DND-41 (cell line): ENCODE measurements at regions not wholly inside any gene's neighbourhood (a gene's known extent, or its start where the extent isn't known, plus 50 kb on each side); places are given as distances from the start of the nearest gene placed in this dataset.

Experiments
- ATAC-seq: fragments of 200-7000 bp; cut with Tn5 transposase; 3 replicates; pipeline ENCODE4 v1.9.1; 2021; ENCODE audit warnings: low read depth; ENCODE audit not compliant: insufficient read depth
- DNase-seq: peaks from one replicate; pipeline ENCODE4 v3.0.0-alpha.2; 2020
- H2AFZ ChIP-seq: 2 replicates; pipeline ENCODE4 v1.6.0; 2012; ENCODE audit warnings: low read depth, low read length
- H3K27ac ChIP-seq: 2 replicates; pipeline ENCODE4 v1.5.1; 2012; ENCODE audit warnings: low read length, inconsistent platforms
- H3K27me3 ChIP-seq: fragments of 200-600 bp; sonication (generic); 2 replicates; pipeline ENCODE4 v1.6.0; 2012; ENCODE audit warnings: low read length, mild to moderate bottlenecking, inconsistent platforms; ENCODE audit not compliant: insufficient read depth, poor library complexity
- H3K36me3 ChIP-seq: 2 replicates; pipeline ENCODE4 v1.5.1; 2012; ENCODE audit warnings: low read length, inconsistent platforms; ENCODE audit not compliant: insufficient read depth
- H3K4me1 ChIP-seq: 2 replicates; pipeline ENCODE4 v1.5.1; 2012; ENCODE audit warnings: mild to moderate bottlenecking, low read length; ENCODE audit not compliant: insufficient read depth
- H3K4me2 ChIP-seq: 2 replicates; pipeline ENCODE4 v1.6.0; 2012; ENCODE audit warnings: mild to moderate bottlenecking, moderate library complexity, low read length, inconsistent platforms; ENCODE audit not compliant: insufficient read depth
- H3K4me3 ChIP-seq, 2 experiments: fragments of 200-600 bp in 1 of 2; shearing (Covaris generic) in 1 of 2; 2 replicates each; pipeline ENCODE4 v1.5.1; 2012 to 2016; ENCODE audit warnings: inconsistent platforms in 2 of 2, low read length in 2 of 2, mild to moderate bottlenecking in 2 of 2, low read depth in 1 of 2, moderate library complexity in 1 of 2
- H3K79me2 ChIP-seq: 2 replicates; pipeline ENCODE4 v1.6.0; 2012; ENCODE audit warnings: low read length, inconsistent platforms; ENCODE audit not compliant: insufficient read depth
- H3K9ac ChIP-seq: 2 replicates; pipeline ENCODE4 v1.6.0; 2012; ENCODE audit warnings: low read depth, mild to moderate bottlenecking, inconsistent platforms, low read length, moderate library complexity
- H3K9me3 ChIP-seq: 2 replicates; pipeline ENCODE4 v1.5.1; 2012; ENCODE audit warnings: low read length, moderate library complexity, mild to moderate bottlenecking, inconsistent platforms; ENCODE audit not compliant: insufficient read depth, severe bottlenecking
- H4K20me1 ChIP-seq: 2 replicates; pipeline ENCODE4 v1.6.0; 2012; ENCODE audit warnings: low read length; ENCODE audit not compliant: insufficient read depth
- CTCF ChIP-seq: IDR thresholded peaks from 2 replicates; pipeline ENCODE4 v1.5.1; 2012; ENCODE audit warnings: borderline replicate concordance, low read length, moderate library complexity, mild to moderate bottlenecking; ENCODE audit not compliant: poor library complexity, severe bottlenecking; ENCODE audit errors: extremely low read depth
- EZH2 ChIP-seq: IDR thresholded peaks from 3 replicates; pipeline ENCODE4 v1.6.1; 2012; ENCODE audit warnings: borderline replicate concordance, low read depth, mild to moderate bottlenecking, moderate library complexity, low read length, inconsistent platforms; ENCODE audit not compliant: severe bottlenecking

GRCh38 chrX:16466640-16467432, 183.1 kb upstream of the S100G start:
- Histone ChIP-seq H2AFZ (no peak overlapping the region), H3K9ac (no peak overlapping the region), H3K9me3 (no peaks in the 10 kb centered on the region), H3K27me3 (peaks cover 5% of the 10 kb centered on the region), H3K4me1 (no peaks in the 10 kb centered on the region), H3K4me2 (no peak overlapping the region), H4K20me1 (no peaks in the 10 kb centered on the region), H3K27ac (no peak overlapping the region), H3K4me3 (no peak overlapping the region), H3K36me3 (no peaks in the 10 kb centered on the region), H3K79me2 (no peaks in the 10 kb centered on the region)
- no peak for TF ChIP-seq CTCF
- TF ChIP-seq EZH2: no peak
- DNase-seq (no peak), ATAC-seq (no peak)

GRCh38 chrX:16469870-16470269, 180.1 kb upstream of the S100G start:
- Histone ChIP-seq H3K27ac (no peak overlapping the region), H3K4me1 (no peaks in the 10 kb centered on the region), H3K27me3 (peaks cover 5% of the 10 kb centered on the region), H3K9me3 (no peaks in the 10 kb centered on the region), H4K20me1 (no peaks in the 10 kb centered on the region), H2AFZ (no peak overlapping the region), H3K9ac (no peak overlapping the region), H3K4me2 (no peak overlapping the region), H3K79me2 (no peaks in the 10 kb centered on the region), H3K4me3 (no peak overlapping the region), H3K36me3 (no peaks in the 10 kb centered on the region)
- TF ChIP-seq EZH2 (no peak), CTCF (peak; percentile 17)
- ATAC-seq (no peak), DNase-seq (no peak)

GRCh38 chrX:16472345-16472744, 177.6 kb upstream of the S100G start:
- ATAC-seq (no peak), DNase-seq (no peak)
- Histone ChIP-seq H3K4me1 (no peaks in the 10 kb centered on the region), H3K36me3 (no peaks in the 10 kb centered on the region), H3K9ac (no peak overlapping the region), H2AFZ (no peak overlapping the region), H3K9me3 (no peaks in the 10 kb centered on the region), H3K79me2 (no peaks in the 10 kb centered on the region), H3K4me2 (no peak overlapping the region), H3K27me3 (peaks cover 2% of the 10 kb centered on the region), H4K20me1 (no peaks in the 10 kb centered on the region), H3K27ac (no peak overlapping the region), H3K4me3 (no peak overlapping the region)
- TF ChIP-seq CTCF (no peak), EZH2 (no peak)
